ENCODE measurements at regions not wholly inside any gene's neighbourhood (a gene's known extent, or its start where the extent isn't known, plus 50 kb on each side); places are given as distances from the start of the nearest gene placed in this dataset.

DNA sequence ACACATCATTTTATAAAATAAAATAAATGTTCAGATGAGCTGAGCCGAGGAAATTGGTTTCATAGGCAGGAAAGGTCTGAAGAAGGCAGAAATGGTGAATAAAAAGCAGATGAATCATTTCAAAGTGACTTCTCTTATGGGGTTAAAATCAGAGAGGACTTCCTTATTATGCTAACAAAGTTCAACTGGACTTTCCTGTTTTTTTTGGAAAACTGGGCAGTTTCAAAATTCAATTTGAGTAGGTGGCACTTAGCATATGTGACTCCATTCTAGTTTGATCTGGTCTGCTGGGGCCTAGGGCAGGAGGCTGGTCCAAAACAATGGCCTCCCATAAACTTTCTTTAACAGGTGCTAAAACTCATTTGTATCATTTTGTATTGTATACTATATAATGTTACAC lies 1794.9 kb upstream of the TENM3 start:
- Histone ChIP-seq H3K4me1 (ENCODE audit: control insufficient read depth in 2 of 2, insufficient read depth in 1 of 2, low read depth in 1 of 2, low read length in 2 of 2) (no peaks in the 10 kb centered on the region), H3K4me2 (ENCODE audit: insufficient read depth, low read length, poor library complexity, severe bottlenecking) (no peak overlapping the region), H3K9me3 (replicated peaks in 1 of 2; ENCODE audit: control insufficient read depth in 2 of 2, insufficient read depth in 1 of 2, low read depth in 1 of 2, low read length in 2 of 2) (no peaks in the 10 kb centered on the region), H3K36me3 (replicated peaks in 1 of 2; ENCODE audit: control insufficient read depth in 2 of 2, insufficient read depth in 2 of 2, low read length in 2 of 2) (no peaks in the 10 kb centered on the region), H3K14ac (ENCODE audit: low read length) (no peak overlapping the region), H3K4me3 (ENCODE audit: low read length in 2 of 2) (no peak overlapping the region), H2BK15ac (ENCODE audit: low read length) (no peak overlapping the region), H3K27ac (replicated peaks; ENCODE audit: low read length) (no peak overlapping the region), H2BK120ac (ENCODE audit: low read depth, low read length) (no peak overlapping the region), H4K91ac (ENCODE audit: low read depth, low read length, poor library complexity) (no peak overlapping the region), H3K9ac (ENCODE audit: low read depth, low read length, poor library complexity) (no peak overlapping the region), H2BK5ac (ENCODE audit: low read length) (no peak overlapping the region), H2BK12ac (ENCODE audit: low read length) (no peak overlapping the region), H3K23ac (ENCODE audit: low read depth, low read length, poor library complexity) (no peak overlapping the region), H3K4ac (ENCODE audit: low read length) (no peak overlapping the region), H2AFZ (ENCODE audit: low read length) (peak overlapping the region; percentile 76), H4K8ac (ENCODE audit: low read depth, low read length) (no peak overlapping the region), H3K79me1 (ENCODE audit: low read depth, low read length) (no peaks in the 10 kb centered on the region), H3K27me3 (ENCODE audit: control insufficient read depth in 3 of 3, insufficient read depth in 3 of 3, low read depth in 1 of 3, low read length in 3 of 3) (no peaks in the 10 kb centered on the region), H3K18ac (ENCODE audit: low read length) (no peak overlapping the region), H2AK5ac (ENCODE audit: low read depth, low read length) (no peak overlapping the region)
- WGBS, 2 donors (ENCODE audit: extremely low coverage in 2 of 2, insufficient read length in 2 of 2, insufficient replicate concordance in 1 of 2), result no CpG with 5 or more reads among the region's 1 CpG
- no peak for DNase-seq (ENCODE audit: low spot score)

DNA sequence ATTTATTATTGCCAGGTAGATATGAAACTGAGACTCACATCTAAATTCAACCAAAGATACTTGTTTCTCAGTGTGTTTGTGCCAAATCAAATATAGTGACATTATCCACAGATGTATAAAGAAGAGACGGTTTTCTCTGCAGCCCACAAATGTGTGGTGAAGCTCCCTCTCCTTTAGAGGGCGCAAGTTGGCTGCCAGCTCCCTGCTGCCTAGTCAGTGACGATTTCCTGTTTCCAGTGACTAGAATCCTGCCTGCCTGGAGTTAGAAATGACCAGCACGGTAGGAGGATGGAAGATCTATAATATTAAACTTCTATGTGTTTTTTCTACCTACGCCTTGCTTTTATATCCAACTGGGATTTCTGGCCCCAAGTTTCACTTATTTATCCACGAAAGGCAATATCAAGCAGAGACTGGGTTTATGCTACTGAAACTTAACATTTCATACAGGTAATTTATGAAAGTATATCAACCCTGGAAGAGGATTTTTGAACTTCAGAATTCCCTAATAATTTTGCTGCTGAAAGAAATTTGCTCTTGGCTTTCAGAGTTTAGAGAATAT lies 1793.7 kb upstream of the TENM3 start:
- Histone ChIP-seq H4K91ac (ENCODE audit: low read depth, low read length, poor library complexity) (no peak overlapping the region), H3K27ac (replicated peaks; ENCODE audit: low read length) (no peak overlapping the region), H2BK12ac (ENCODE audit: low read length) (no peak overlapping the region), H3K79me1 (ENCODE audit: low read depth, low read length) (no peaks in the 10 kb centered on the region), H3K4me3 (ENCODE audit: low read length in 2 of 2) (no peak overlapping the region), H3K4ac (ENCODE audit: low read length) (no peak overlapping the region), H3K36me3 (replicated peaks in 1 of 2; ENCODE audit: control insufficient read depth in 2 of 2, insufficient read depth in 2 of 2, low read length in 2 of 2) (no peaks in the 10 kb centered on the region), H3K9me3 (replicated peaks in 1 of 2; ENCODE audit: control insufficient read depth in 2 of 2, insufficient read depth in 1 of 2, low read depth in 1 of 2, low read length in 2 of 2) (no peaks in the 10 kb centered on the region), H3K9ac (ENCODE audit: low read depth, low read length, poor library complexity) (no peak overlapping the region), H3K23ac (ENCODE audit: low read depth, low read length, poor library complexity) (no peak overlapping the region), H2AFZ (ENCODE audit: low read length) (peak overlapping the region; percentile 47), H2AK5ac (ENCODE audit: low read depth, low read length) (no peak overlapping the region), H3K4me1 (ENCODE audit: control insufficient read depth in 2 of 2, insufficient read depth in 1 of 2, low read depth in 1 of 2, low read length in 2 of 2) (no peaks in the 10 kb centered on the region), H3K27me3 (ENCODE audit: control insufficient read depth in 3 of 3, insufficient read depth in 3 of 3, low read depth in 1 of 3, low read length in 3 of 3) (no peaks in the 10 kb centered on the region), H2BK120ac (ENCODE audit: low read depth, low read length) (no peak overlapping the region), H2BK5ac (ENCODE audit: low read length) (no peak overlapping the region), H3K14ac (ENCODE audit: low read length) (no peak overlapping the region), H4K8ac (ENCODE audit: low read depth, low read length) (no peak overlapping the region), H3K18ac (ENCODE audit: low read length) (no peak overlapping the region), H3K4me2 (ENCODE audit: insufficient read depth, low read length, poor library complexity, severe bottlenecking) (no peak overlapping the region), H2BK15ac (ENCODE audit: low read length) (no peak overlapping the region)
- no peak for DNase-seq (ENCODE audit: low spot score)
- no CpG with 5 or more reads among the region's 6 CpGs for WGBS, 2 donors (ENCODE audit: extremely low coverage in 2 of 2, insufficient read length in 2 of 2, insufficient replicate concordance in 1 of 2)

DNA sequence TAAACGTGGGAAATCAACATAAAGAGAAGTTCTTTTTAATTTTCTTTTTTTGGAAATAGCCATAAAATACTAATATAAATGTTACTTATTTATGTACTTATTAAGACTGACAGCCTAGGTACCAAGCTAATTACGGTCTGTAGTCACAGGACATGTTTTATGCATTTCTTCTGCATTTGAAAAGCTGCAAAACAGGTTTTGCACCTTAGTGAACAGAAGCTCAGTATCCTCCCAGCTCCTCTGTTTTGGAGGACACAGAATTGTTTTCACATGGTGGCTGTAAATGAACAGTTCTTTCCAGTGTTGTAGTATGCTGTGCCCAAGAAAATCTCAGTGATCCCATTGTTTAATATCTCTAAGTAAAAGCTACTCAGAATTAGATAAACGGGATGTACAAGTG lies 1788.0 kb upstream of the TENM3 start:
- Histone ChIP-seq H3K36me3 (replicated peaks in 1 of 2; ENCODE audit: control insufficient read depth in 2 of 2, insufficient read depth in 2 of 2, low read length in 2 of 2) (no peaks in the 10 kb centered on the region), H3K18ac (ENCODE audit: low read length) (no peak overlapping the region), H3K4ac (ENCODE audit: low read length) (no peak overlapping the region), H3K4me1 (ENCODE audit: control insufficient read depth in 2 of 2, insufficient read depth in 1 of 2, low read depth in 1 of 2, low read length in 2 of 2) (no peaks in the 10 kb centered on the region), H2AK5ac (ENCODE audit: low read depth, low read length) (no peak overlapping the region), H3K14ac (ENCODE audit: low read length) (no peak overlapping the region), H4K8ac (ENCODE audit: low read depth, low read length) (no peak overlapping the region), H3K9me3 (replicated peaks in 1 of 2; ENCODE audit: control insufficient read depth in 2 of 2, insufficient read depth in 1 of 2, low read depth in 1 of 2, low read length in 2 of 2) (no peaks in the 10 kb centered on the region), H2BK5ac (ENCODE audit: low read length) (no peak overlapping the region), H3K79me1 (ENCODE audit: low read depth, low read length) (no peaks in the 10 kb centered on the region), H2BK120ac (ENCODE audit: low read depth, low read length) (no peak overlapping the region), H4K91ac (ENCODE audit: low read depth, low read length, poor library complexity) (no peak overlapping the region), H3K27ac (replicated peaks; ENCODE audit: low read length) (no peak overlapping the region), H3K27me3 (ENCODE audit: control insufficient read depth in 3 of 3, insufficient read depth in 3 of 3, low read depth in 1 of 3, low read length in 3 of 3) (no peaks in the 10 kb centered on the region), H2BK12ac (ENCODE audit: low read length) (no peak overlapping the region), H2AFZ (ENCODE audit: low read length) (no peak overlapping the region), H3K23ac (ENCODE audit: low read depth, low read length, poor library complexity) (no peak overlapping the region), H3K4me3 (ENCODE audit: low read length in 2 of 2) (no peak overlapping the region), H3K4me2 (ENCODE audit: insufficient read depth, low read length, poor library complexity, severe bottlenecking) (no peak overlapping the region), H2BK15ac (ENCODE audit: low read length) (no peak overlapping the region), H3K9ac (ENCODE audit: low read depth, low read length, poor library complexity) (no peak overlapping the region)
- DNase-seq (ENCODE audit: low spot score), result no peak
- no CpG with 5 or more reads among the region's 3 CpGs for WGBS, 2 donors (ENCODE audit: extremely low coverage in 2 of 2, insufficient read length in 2 of 2, insufficient replicate concordance in 1 of 2)

DNA sequence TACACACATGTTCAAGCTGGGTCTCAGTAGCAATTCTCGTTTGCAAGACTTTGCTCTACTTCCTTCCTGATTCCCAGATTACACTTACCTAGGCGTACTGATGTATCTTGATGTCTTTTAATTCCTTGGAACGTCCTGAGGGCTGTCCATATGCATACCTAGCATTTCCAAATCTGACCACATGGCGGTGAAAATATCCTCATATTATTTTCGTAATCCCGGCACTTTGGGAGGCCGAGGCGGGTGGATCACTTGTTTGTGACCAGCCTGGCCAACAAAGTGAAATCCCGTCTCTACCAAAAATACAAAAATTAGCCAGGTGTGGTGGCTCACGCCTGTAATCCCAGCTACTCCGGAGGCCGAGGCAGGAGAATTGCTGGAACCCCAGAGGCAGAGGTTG lies 1786.3 kb upstream of the TENM3 start:
- WGBS, 2 donors (ENCODE audit: extremely low coverage in 2 of 2, insufficient read length in 2 of 2, insufficient replicate concordance in 1 of 2), result no CpG with 5 or more reads among the region's 12 CpGs
- H2BK5ac ChIP-seq (ENCODE audit: low read length), result no peak overlapping the region
- no peak overlapping the region for H2AK5ac ChIP-seq (ENCODE audit: low read depth, low read length)

More for the DNA sequence above, 1786.3 kb upstream of the TENM3 start:
- Histone ChIP-seq H3K79me1 (ENCODE audit: low read depth, low read length) (no peaks in the 10 kb centered on the region), H3K23ac (ENCODE audit: low read depth, low read length, poor library complexity) (no peak overlapping the region), H3K4ac (ENCODE audit: low read length) (no peak overlapping the region), H4K91ac (ENCODE audit: low read depth, low read length, poor library complexity) (no peak overlapping the region), H2BK12ac (ENCODE audit: low read length) (no peak overlapping the region), H3K9ac (ENCODE audit: low read depth, low read length, poor library complexity) (no peak overlapping the region), H2BK15ac (ENCODE audit: low read length) (no peak overlapping the region), H3K27me3 (ENCODE audit: control insufficient read depth in 3 of 3, insufficient read depth in 3 of 3, low read depth in 1 of 3, low read length in 3 of 3) (no peaks in the 10 kb centered on the region), H4K8ac (ENCODE audit: low read depth, low read length) (no peak overlapping the region), H3K9me3 (replicated peaks in 1 of 2; ENCODE audit: control insufficient read depth in 2 of 2, insufficient read depth in 1 of 2, low read depth in 1 of 2, low read length in 2 of 2) (no peaks in the 10 kb centered on the region), H3K4me3 (ENCODE audit: low read length in 2 of 2) (no peak overlapping the region), H3K4me2 (ENCODE audit: insufficient read depth, low read length, poor library complexity, severe bottlenecking) (no peak overlapping the region), H3K14ac (ENCODE audit: low read length) (no peak overlapping the region), H3K4me1 (ENCODE audit: control insufficient read depth in 2 of 2, insufficient read depth in 1 of 2, low read depth in 1 of 2, low read length in 2 of 2) (no peaks in the 10 kb centered on the region), H3K36me3 (replicated peaks in 1 of 2; ENCODE audit: control insufficient read depth in 2 of 2, insufficient read depth in 2 of 2, low read length in 2 of 2) (no peaks in the 10 kb centered on the region), H3K27ac (replicated peaks; ENCODE audit: low read length) (no peak overlapping the region), H2BK120ac (ENCODE audit: low read depth, low read length) (no peak overlapping the region), H3K18ac (ENCODE audit: low read length) (no peak overlapping the region), H2AFZ (ENCODE audit: low read length) (no peak overlapping the region)
- no peak for DNase-seq (ENCODE audit: low spot score)

All from neuronal stem cell (in vitro differentiated cells).